Prostate gland (tissue), 2 donors: ENCODE measurements at regions not wholly inside any gene's neighbourhood (a gene's known extent, or its start where the extent isn't known, plus 50 kb on each side); places are given as distances from the start of the nearest gene placed in this dataset.

Experiments used
- CTCF ChIP-seq, 4 experiments: fragments of 200-600 bp in 2 of 4; fragments of 450-650 bp in 2 of 4; sonication (generic) in 2 of 4; IDR thresholded peaks; 1 replicate in 3 of 4; 2 replicates in 1 of 4; pipeline ENCODE4 v1.5.1; 2016 to 2019; ENCODE audit warnings: antibody characterized with exemption in 4 of 4, mild to moderate bottlenecking in 2 of 4, moderate library complexity in 2 of 4
- POLR2A ChIP-seq: fragments of 450-650 bp; IDR thresholded peaks from one replicate; pipeline ENCODE4 v1.6.1; 2016; ENCODE audit warnings: antibody characterized with exemption, mild to moderate bottlenecking
- POLR2AphosphoS5 ChIP-seq: sonication (generic); formaldehyde crosslinking; IDR thresholded peaks from one replicate; pipeline ENCODE4 v1.6.1; 2017; ENCODE audit warnings: antibody characterized with exemption

GRCh38 chr18:11533942-11534496 is 75.4 kb upstream of the SLC35G4 start:
- TF ChIP-seq POLR2A (no peak), CTCF (IDR thresholded peaks at IDR 0.05) (no peak), POLR2AphosphoS5 (no peak)
